Adipocyte (in vitro differentiated cells): ENCODE measurements at regions not wholly inside any gene's neighbourhood (a gene's known extent, or its start where the extent isn't known, plus 50 kb on each side); places are given as distances from the start of the nearest gene placed in this dataset.

Experiments
- DNase-seq: peaks from one replicate; pipeline ENCODE4 v3.0.0-alpha.2; 2015; ENCODE audit warnings: low read depth
- H3K27me3 ChIP-seq: replicated peaks from 2 replicates; pipeline ENCODE4 v1.7.0; 2013; ENCODE audit warnings: mild to moderate bottlenecking, low read length, moderate library complexity; ENCODE audit not compliant: control insufficient read depth, insufficient read depth
- H3K36me3 ChIP-seq: 2 replicates; pipeline ENCODE4 v1.7.0; 2013; ENCODE audit warnings: low read length, mild to moderate bottlenecking, moderate library complexity; ENCODE audit not compliant: control insufficient read depth, insufficient read depth, severe bottlenecking
- H3K4me1 ChIP-seq: 2 replicates; pipeline ENCODE4 v1.7.0; 2013; ENCODE audit warnings: mild to moderate bottlenecking, low read length, moderate library complexity; ENCODE audit not compliant: control insufficient read depth, insufficient read depth
- H3K4me3 ChIP-seq: 2 replicates; pipeline ENCODE4 v1.7.0; 2013; ENCODE audit warnings: mild to moderate bottlenecking, low read length, moderate library complexity
- H3K9ac ChIP-seq: 2 replicates; pipeline ENCODE4 v1.7.0; 2013; ENCODE audit warnings: mild to moderate bottlenecking, low read length, moderate library complexity
- H3K9me3 ChIP-seq: 2 replicates; pipeline ENCODE4 v1.7.0; 2013; ENCODE audit warnings: mild to moderate bottlenecking, low read length, moderate library complexity; ENCODE audit not compliant: control insufficient read depth

- peak overlapping the region; percentile 80 for H3K9ac ChIP-seq
- H3K9me3 ChIP-seq, result no peaks in the 10 kb centered on the region
- no peaks in the 10 kb centered on the region for H3K27me3 ChIP-seq
- no peak for DNase-seq
- no peaks in the 10 kb centered on the region for H3K4me1 ChIP-seq
- peak overlapping the region; percentile 81 for H3K4me3 ChIP-seq
- no peaks in the 10 kb centered on the region for H3K36me3 ChIP-seq
Measured at GRCh38 chrX:65034292-65034667, 58.0 kb upstream of the ZC4H2 start.
